CD14-positive monocyte (primary cell): ENCODE measurements at regions not wholly inside any gene's neighbourhood (a gene's known extent, or its start where the extent isn't known, plus 50 kb on each side); places are given as distances from the start of the nearest gene placed in this dataset.

Experiments
- DNase-seq, 3 donors: peaks; one replicate each; pipeline ENCODE4 v3.0.0-alpha.2; 2011 to 2022
- H2AFZ ChIP-seq: 2 replicates; pipeline ENCODE4 v1.6.0; 2012; ENCODE audit warnings: mild to moderate bottlenecking, low read depth, low read length, inconsistent platforms; ENCODE audit not compliant: insufficient read depth, poor library complexity, severe bottlenecking
- H3K27ac ChIP-seq, 2 donors: 1 replicate in 1 of 2; 2 replicates in 1 of 2; pipeline ENCODE4 v1.5.1; 2012 to 2013; ENCODE audit warnings: low read length in 2 of 2, control low read depth in 1 of 2, inconsistent platforms in 1 of 2, low read depth in 1 of 2, mild to moderate bottlenecking in 1 of 2
- H3K27me3 ChIP-seq, 2 donors: one replicate each; pipeline versions ENCODE4 v1.6.0 to v1.6.1; 2011 to 2013; ENCODE audit warnings: low read length in 2 of 2; ENCODE audit not compliant: control insufficient read depth in 2 of 2, insufficient read depth in 2 of 2
- H3K36me3 ChIP-seq, 2 donors: replicated peaks in 1 of 2; 1 replicate in 1 of 2; 2 replicates in 1 of 2; pipeline versions ENCODE4 v1.5.1 to v1.6.1; 2012 to 2013; ENCODE audit warnings: low read length in 2 of 2, control low read depth in 1 of 2, inconsistent platforms in 1 of 2, mild to moderate bottlenecking in 1 of 2; ENCODE audit not compliant: insufficient read depth in 2 of 2, control insufficient read depth in 1 of 2
- H3K4me1 ChIP-seq, 2 donors: 1 replicate in 1 of 2; 2 replicates in 1 of 2; pipeline versions ENCODE4 v1.5.1 to v1.6.1; 2012 to 2013; ENCODE audit warnings: low read length in 2 of 2, control low read depth in 1 of 2, inconsistent platforms in 1 of 2, mild to moderate bottlenecking in 1 of 2, moderate library complexity in 1 of 2; ENCODE audit not compliant: insufficient read depth in 2 of 2, control insufficient read depth in 1 of 2
- H3K4me2 ChIP-seq: replicated peaks from 2 replicates; pipeline ENCODE3; 2012; ENCODE audit warnings: low read length, moderate library complexity, mild to moderate bottlenecking; ENCODE audit not compliant: poor library complexity, severe bottlenecking; ENCODE audit errors: extremely low read depth
- H3K4me3 ChIP-seq, 3 experiments: fragments of 200-600 bp in 1 of 3; sonication (generic) in 1 of 3; replicated peaks in 1 of 3; 1 replicate in 2 of 3; 2 replicates in 1 of 3; pipeline ENCODE4 v1.5.1; 2011 to 2013; ENCODE audit warnings: low read length in 3 of 3, mild to moderate bottlenecking in 3 of 3, control low read depth in 2 of 3, low read depth in 2 of 3, inconsistent platforms in 1 of 3, moderate library complexity in 1 of 3
- H3K79me2 ChIP-seq: 2 replicates; pipeline ENCODE4 v1.6.0; 2012; ENCODE audit warnings: mild to moderate bottlenecking, control low read depth, inconsistent platforms, low read length, moderate library complexity; ENCODE audit not compliant: insufficient read depth
- H3K9ac ChIP-seq: 2 replicates; pipeline ENCODE4 v1.6.0; 2017; ENCODE audit warnings: low read length, mild to moderate bottlenecking; ENCODE audit not compliant: insufficient read depth, poor library complexity, severe bottlenecking
- H3K9me3 ChIP-seq, 2 donors: replicated peaks in 1 of 2; 1 replicate in 1 of 2; 2 replicates in 1 of 2; pipeline versions ENCODE4 v1.5.1 to v1.6.1; 2012 to 2013; ENCODE audit warnings: low read length in 2 of 2, control low read depth in 1 of 2; ENCODE audit not compliant: control insufficient read depth in 1 of 2, insufficient read depth in 1 of 2
- H4K20me1 ChIP-seq: 2 replicates; pipeline ENCODE4 v1.6.0; 2012; ENCODE audit warnings: mild to moderate bottlenecking, low read length, control low read depth, moderate library complexity; ENCODE audit not compliant: insufficient read depth
- H3K27ac Mint-ChIP-seq, 7 donors: one replicate each; pipeline ENCODE4 v1.8.0; 2020; ENCODE audit warnings: mild to moderate bottlenecking in 7 of 7, mixed read lengths in 7 of 7, moderate library complexity in 6 of 7, inconsistent platforms in 2 of 7
- H3K27me3 Mint-ChIP-seq, 3 donors: one replicate each; pipeline ENCODE4 v1.8.0; 2021 to 2022; ENCODE audit warnings: low read depth in 3 of 3, mild to moderate bottlenecking in 3 of 3, mixed read lengths in 3 of 3, moderate library complexity in 3 of 3, inconsistent platforms in 1 of 3
- H3K36me3 Mint-ChIP-seq, 2 donors: one replicate each; pipeline ENCODE4 v1.8.0; 2020; ENCODE audit warnings: mixed read lengths in 2 of 2, inconsistent platforms in 1 of 2, mild to moderate bottlenecking in 1 of 2
- H3K4me1 Mint-ChIP-seq: one replicate; pipeline ENCODE4 v1.8.0; 2020; ENCODE audit warnings: mild to moderate bottlenecking, mixed read lengths
- H3K4me3 Mint-ChIP-seq, 2 donors: one replicate each; pipeline ENCODE4 v1.8.0; 2020; ENCODE audit warnings: mild to moderate bottlenecking in 2 of 2, mixed read lengths in 2 of 2, moderate library complexity in 1 of 2
- H3K9me3 Mint-ChIP-seq, 7 donors: one replicate each; pipeline ENCODE4 v1.8.0; 2020 to 2022; ENCODE audit warnings: mixed read lengths in 7 of 7, mild to moderate bottlenecking in 6 of 7, moderate library complexity in 6 of 7, inconsistent platforms in 2 of 7
- CTCF ChIP-seq: fragments of 200-600 bp; IDR thresholded peaks from one replicate; pipeline ENCODE4 v1.8.0; 2022; ENCODE audit warnings: antibody characterized with exemption, mild to moderate bottlenecking
- WGBS: methylation state at CpG from one replicate; pipeline ENCODE4 v1.1.5; 2013; ENCODE audit warnings: missing lambda C conversion rate; ENCODE audit not compliant: insufficient coverage; 5-methylcytosine and 5-hydroxymethylcytosine counted together
- intact Hi-C, 2 donors: fragments of 100-400 bp; cut with micrococcal nuclease; formaldehyde crosslinking; loops; one replicate each; pipeline versions ENCODE4 v1.15.0 to v1.15.1; 2023

GRCh38 chr13:103671547-103671946 is 605.3 kb upstream of the SLC10A2 start:
- H3K27me3 Mint-ChIP-seq = peaks cover 0 to 2% (median 0%) of the 10 kb centered on the region in 3 donors
- H3K36me3 Mint-ChIP-seq = no peaks in the 10 kb centered on the region
- intact Hi-C loops = no loop called here

GRCh38 chr13:103663996-103664395 is 597.8 kb upstream of the SLC10A2 start:
- Mint-ChIP-seq H3K36me3 (no peaks in the 10 kb centered on the region), H3K4me1 (no peaks in the 10 kb centered on the region), H3K4me3 (no peak overlapping the region), H3K27ac (no peak overlapping the region), H3K27me3 (peaks cover 0 to 2% (median 0%) of the 10 kb centered on the region in 3 donors), H3K9me3 (peaks cover 2 to 10% (median 5%) of the 10 kb centered on the region in 7 donors)
- intact Hi-C loops = no loop called here
- WGBS = 93% methylated on average over 2 of the region's 4 CpGs
- no peak for DNase-seq
- peaks cover 4 to 5% of the 10 kb centered on the region in 2 donors for H3K9me3 ChIP-seq
- no peak overlapping the region for H3K4me3 ChIP-seq
- no peak overlapping the region for H3K9ac ChIP-seq
- H3K4me1 ChIP-seq = no peaks in the 10 kb centered on the region
- no peak overlapping the region for H3K27ac ChIP-seq
- H2AFZ ChIP-seq = no peak overlapping the region
- no peaks in the 10 kb centered on the region for H3K79me2 ChIP-seq
- H3K27me3 ChIP-seq = no peaks in the 10 kb centered on the region
- H3K36me3 ChIP-seq = no peaks in the 10 kb centered on the region
- H3K4me2 ChIP-seq = no peak overlapping the region
- no peak for TF ChIP-seq CTCF
- H4K20me1 ChIP-seq = no peaks in the 10 kb centered on the region

More at GRCh38 chr13:103671547-103671946, 605.3 kb upstream of the SLC10A2 start:
- Histone ChIP-seq H3K4me3 (no peak overlapping the region), H3K4me2 (no peak overlapping the region), H3K4me1 (no peaks in the 10 kb centered on the region), H3K27ac (no peak overlapping the region), H3K9me3 (no peaks in the 10 kb centered on the region), H4K20me1 (no peaks in the 10 kb centered on the region), H3K27me3 (no peaks in the 10 kb centered on the region), H3K9ac (no peak overlapping the region), H3K79me2 (no peaks in the 10 kb centered on the region), H3K36me3 (no peaks in the 10 kb centered on the region), H2AFZ (no peak overlapping the region)
- TF ChIP-seq CTCF = no peak
- H3K4me1 Mint-ChIP-seq = no peaks in the 10 kb centered on the region
- 97% methylated on average over 5 of the region's 5 CpGs for WGBS
- no peak overlapping the region for H3K27ac Mint-ChIP-seq
- no peak overlapping the region for H3K4me3 Mint-ChIP-seq
- H3K9me3 Mint-ChIP-seq = peaks cover 0 to 7% (median 0%) of the 10 kb centered on the region in 7 donors
- DNase-seq = no peak
